ENCODE measurements at regions not wholly inside any gene's neighbourhood (a gene's known extent, or its start where the extent isn't known, plus 50 kb on each side); places are given as distances from the start of the nearest gene placed in this dataset.
"Not testable (repeated sequence)": the region's sequence is repeated elsewhere in the genome, so short reads cannot be mapped to it uniquely, and the experiment has no call there.

- DNase-seq, result no peak
Measured at GRCh38 chr14:25431211-25432076, 381.5 kb upstream of the STXBP6 start.

GRCh38 chr14:25430808-25431207 lies 380.9 kb upstream of the STXBP6 start:
- DNase-seq, result no peak

GRCh38 chr14:25412998-25413397 lies 363.1 kb upstream of the STXBP6 start:
- DNase-seq, result no peak

- DNase-seq, result no peak
Measured at GRCh38 chr14:25411781-25412757, 362.1 kb upstream of the STXBP6 start.

GRCh38 chr14:25406818-25407217 lies 356.9 kb upstream of the STXBP6 start:
- no peak for DNase-seq

- no peak for DNase-seq
Measured at GRCh38 chr14:25400607-25401206, 350.8 kb upstream of the STXBP6 start.

- no peak for DNase-seq
Measured at GRCh38 chr14:25396128-25396527, 346.2 kb upstream of the STXBP6 start.

GRCh38 chr14:25394791-25395391 lies 344.9 kb upstream of the STXBP6 start:
- DNase-seq, result no peak

- no peak for DNase-seq
Measured at GRCh38 chr14:25394356-25394755, 344.4 kb upstream of the STXBP6 start.

GRCh38 chr14:25389948-25390347 lies 340.0 kb upstream of the STXBP6 start:
- no peak for DNase-seq

GRCh38 chr14:25381498-25381897 lies 331.6 kb upstream of the STXBP6 start:
- DNase-seq, result no peak

- no peak for DNase-seq
Measured at GRCh38 chr14:25375639-25376038, 325.7 kb upstream of the STXBP6 start.

- DNase-seq, result no peak
Measured at GRCh38 chr14:25371068-25371467, 321.1 kb upstream of the STXBP6 start.

- DNase-seq, result not testable (repeated sequence)
Measured at GRCh38 chr14:25370057-25370456, 320.1 kb upstream of the STXBP6 start.

GRCh38 chr14:25358330-25358729 lies 308.4 kb upstream of the STXBP6 start:
- no peak for DNase-seq

GRCh38 chr14:25351269-25351668 lies 301.3 kb upstream of the STXBP6 start:
- no peak for DNase-seq

GRCh38 chr14:25350802-25351201 lies 300.9 kb upstream of the STXBP6 start:
- no peak for DNase-seq

- DNase-seq, result no peak
Measured at GRCh38 chr14:25350021-25350420, 300.1 kb upstream of the STXBP6 start.

- DNase-seq, result no peak
Measured at GRCh38 chr14:25349269-25349668, 299.3 kb upstream of the STXBP6 start.

- no peak for DNase-seq
Measured at GRCh38 chr14:25340882-25341281, 290.9 kb upstream of the STXBP6 start.

- DNase-seq, result no peak
Measured at GRCh38 chr14:25322784-25323183, 272.8 kb upstream of the STXBP6 start.

- not testable (repeated sequence) for DNase-seq
Measured at GRCh38 chr14:25316007-25316406, 266.1 kb upstream of the STXBP6 start.

- DNase-seq, result no peak
Measured at GRCh38 chr14:25308244-25308643, 258.3 kb upstream of the STXBP6 start.
